Mucosa of descending colon (tissue), 3 donors: ENCODE measurements at regions not wholly inside any gene's neighbourhood (a gene's known extent, or its start where the extent isn't known, plus 50 kb on each side); places are given as distances from the start of the nearest gene placed in this dataset.

Experiments used
- ATAC-seq: fragments of 200-7000 bp; cut with Tn5 transposase; one replicate; pipeline ENCODE4 v1.9.1; 2020; ENCODE audit warnings: mild to moderate bottlenecking, moderate library complexity
- DNase-seq, 3 donors: peaks; one replicate each; pipeline ENCODE4 v3.0.0-alpha.2; 2020
- H3K36me3 ChIP-seq: fragments of 200-600 bp; one replicate; pipeline ENCODE4 v1.8.0; 2021; ENCODE audit warnings: low read depth, mild to moderate bottlenecking
- H3K4me1 ChIP-seq: fragments of 200-600 bp; one replicate; pipeline ENCODE4 v1.8.0; 2021; ENCODE audit warnings: low read depth, mild to moderate bottlenecking
- H3K4me3 ChIP-seq: fragments of 200-600 bp; one replicate; pipeline ENCODE4 v1.8.0; 2021; ENCODE audit warnings: mild to moderate bottlenecking
- H3K9me3 ChIP-seq: fragments of 200-600 bp; one replicate; pipeline ENCODE4 v1.8.0; 2021; ENCODE audit warnings: mild to moderate bottlenecking
- intact Hi-C, 2 donors: fragments of 100-400 bp; cut with DNase I in 1 of 2; cut with micrococcal nuclease in 1 of 2; formaldehyde crosslinking; loops; one replicate each; pipeline versions ENCODE4 v1.11.0 to v1.11.1; 2022; cut with DNase I, micrococcal nuclease
- TF ChIP-seq, protein P1 (sequence below): fragments of 200-600 bp; IDR thresholded peaks from one replicate; pipeline ENCODE4 v1.8.0; 2022; ENCODE audit warnings: antibody characterized with exemption, mild to moderate bottlenecking
- donor health status: DM: no; HTN: no; CAD: no; lungs with moderate emphysema.
- donor health status: DM: no; HTN: no; CAD: no.
- donor health status: DM: no; HTN: yes; CAD: no.

DNA sequence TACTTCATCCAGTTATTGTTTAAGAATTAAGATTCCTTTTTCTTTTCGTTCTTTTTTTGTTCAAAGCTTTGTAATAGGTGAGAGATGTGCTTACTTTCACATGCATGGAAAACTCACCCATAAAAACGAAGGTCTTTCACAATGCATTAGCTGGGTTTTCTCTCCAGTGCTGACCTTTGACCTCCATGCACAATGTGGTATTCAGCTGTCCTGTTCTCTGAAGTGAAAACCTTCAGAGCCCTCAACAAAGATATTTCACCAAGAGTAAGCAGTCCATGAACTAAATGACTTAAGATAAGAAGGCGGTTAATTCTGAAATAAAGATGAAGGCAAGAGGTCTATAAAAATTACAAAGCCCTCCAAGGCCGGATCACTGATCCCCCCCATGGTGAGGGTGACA, 77.1 kb upstream of the IPO9 start:
- Histone ChIP-seq H3K9me3 (no peaks in the 10 kb centered on the region), H3K36me3 (no peaks in the 10 kb centered on the region), H3K4me3 (no peak overlapping the region), H3K4me1 (no peaks in the 10 kb centered on the region)
- DNase-seq (no peak), ATAC-seq (no peak)
- TF ChIP-seq, protein P1, sequence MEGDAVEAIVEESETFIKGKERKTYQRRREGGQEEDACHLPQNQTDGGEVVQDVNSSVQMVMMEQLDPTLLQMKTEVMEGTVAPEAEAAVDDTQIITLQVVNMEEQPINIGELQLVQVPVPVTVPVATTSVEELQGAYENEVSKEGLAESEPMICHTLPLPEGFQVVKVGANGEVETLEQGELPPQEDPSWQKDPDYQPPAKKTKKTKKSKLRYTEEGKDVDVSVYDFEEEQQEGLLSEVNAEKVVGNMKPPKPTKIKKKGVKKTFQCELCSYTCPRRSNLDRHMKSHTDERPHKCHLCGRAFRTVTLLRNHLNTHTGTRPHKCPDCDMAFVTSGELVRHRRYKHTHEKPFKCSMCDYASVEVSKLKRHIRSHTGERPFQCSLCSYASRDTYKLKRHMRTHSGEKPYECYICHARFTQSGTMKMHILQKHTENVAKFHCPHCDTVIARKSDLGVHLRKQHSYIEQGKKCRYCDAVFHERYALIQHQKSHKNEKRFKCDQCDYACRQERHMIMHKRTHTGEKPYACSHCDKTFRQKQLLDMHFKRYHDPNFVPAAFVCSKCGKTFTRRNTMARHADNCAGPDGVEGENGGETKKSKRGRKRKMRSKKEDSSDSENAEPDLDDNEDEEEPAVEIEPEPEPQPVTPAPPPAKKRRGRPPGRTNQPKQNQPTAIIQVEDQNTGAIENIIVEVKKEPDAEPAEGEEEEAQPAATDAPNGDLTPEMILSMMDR = no peak
- intact Hi-C loops = no loop called here

DNA sequence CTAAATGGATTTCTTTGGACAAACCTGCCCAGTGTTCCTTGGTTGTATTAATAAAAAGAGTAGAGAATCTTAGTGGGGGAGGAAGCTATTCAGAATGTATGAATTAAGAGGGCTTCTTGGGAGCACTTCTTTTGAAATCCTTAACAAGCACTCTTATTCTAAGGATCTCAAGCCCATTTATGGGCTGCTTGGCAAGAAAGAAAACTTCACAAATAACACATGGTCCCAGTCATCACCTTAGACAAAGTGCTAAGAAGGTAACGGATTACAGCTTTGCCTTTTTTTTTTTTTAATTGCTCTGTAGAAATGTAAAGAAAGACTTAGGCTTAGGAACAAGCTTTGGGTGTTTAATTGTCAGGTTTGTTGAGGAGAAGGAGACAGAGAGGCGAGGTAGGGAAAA, 76.6 kb upstream of the IPO9 start:
- no peaks in the 10 kb centered on the region for H3K36me3 ChIP-seq
- ATAC-seq (no peak), DNase-seq (no peak)
- TF ChIP-seq, protein P1 = no peak
- no peak overlapping the region for H3K4me3 ChIP-seq
- no peaks in the 10 kb centered on the region for H3K9me3 ChIP-seq
- intact Hi-C loops = no loop called here
- H3K4me1 ChIP-seq = no peaks in the 10 kb centered on the region

DNA sequence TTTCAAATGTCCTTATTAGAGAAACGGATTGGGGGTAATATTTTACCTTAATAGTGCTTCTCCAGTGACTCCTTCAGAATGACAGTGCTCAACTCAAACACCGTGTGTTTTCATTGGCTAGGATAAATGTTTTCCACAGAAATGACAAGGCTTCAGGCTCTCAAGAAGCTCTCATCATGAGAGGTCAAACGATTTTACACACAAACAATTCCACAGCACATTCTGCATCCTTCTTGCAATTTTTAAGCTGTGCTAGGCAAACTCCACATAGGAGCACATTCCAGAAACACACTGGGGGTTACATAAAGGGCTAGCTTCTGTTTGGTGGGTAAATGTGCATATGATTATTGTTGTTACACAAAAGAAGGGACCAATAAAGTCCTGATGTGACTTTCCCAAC, 75.5 kb upstream of the IPO9 start:
- intact Hi-C loops = no loop called here
- TF ChIP-seq, protein P1 = no peak
- no peak for ATAC-seq
- H3K4me1 ChIP-seq = no peaks in the 10 kb centered on the region
- no peaks in the 10 kb centered on the region for H3K36me3 ChIP-seq
- no peaks in the 10 kb centered on the region for H3K9me3 ChIP-seq
- H3K4me3 ChIP-seq = no peak overlapping the region
- DNase-seq = no peak

DNA sequence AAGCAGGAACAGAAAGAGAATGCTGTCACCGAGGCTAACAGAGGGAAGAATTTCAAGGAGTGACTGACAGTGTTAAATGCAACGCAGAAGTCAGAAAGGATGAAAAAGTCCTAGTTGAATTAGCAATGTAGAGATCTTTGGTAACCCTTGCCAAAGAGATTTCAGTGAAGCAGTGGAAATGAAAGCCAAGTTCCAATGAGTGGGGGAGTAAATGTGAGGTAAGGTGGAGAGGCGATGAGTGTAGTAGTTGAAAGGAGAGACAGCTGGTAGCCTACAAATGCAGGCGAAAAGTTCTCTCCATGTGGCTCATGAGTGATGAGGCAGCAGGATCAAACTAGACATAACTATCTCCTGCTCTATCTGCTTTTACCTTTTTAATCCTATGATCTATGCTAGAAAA, 74.6 kb upstream of the IPO9 start:
- TF ChIP-seq, protein P1 = no peak
- intact Hi-C loops = no loop called here
- H3K36me3 ChIP-seq = no peaks in the 10 kb centered on the region
- no peaks in the 10 kb centered on the region for H3K9me3 ChIP-seq
- no peak for DNase-seq
- H3K4me3 ChIP-seq = no peak overlapping the region
- no peak for ATAC-seq
- no peaks in the 10 kb centered on the region for H3K4me1 ChIP-seq

DNA sequence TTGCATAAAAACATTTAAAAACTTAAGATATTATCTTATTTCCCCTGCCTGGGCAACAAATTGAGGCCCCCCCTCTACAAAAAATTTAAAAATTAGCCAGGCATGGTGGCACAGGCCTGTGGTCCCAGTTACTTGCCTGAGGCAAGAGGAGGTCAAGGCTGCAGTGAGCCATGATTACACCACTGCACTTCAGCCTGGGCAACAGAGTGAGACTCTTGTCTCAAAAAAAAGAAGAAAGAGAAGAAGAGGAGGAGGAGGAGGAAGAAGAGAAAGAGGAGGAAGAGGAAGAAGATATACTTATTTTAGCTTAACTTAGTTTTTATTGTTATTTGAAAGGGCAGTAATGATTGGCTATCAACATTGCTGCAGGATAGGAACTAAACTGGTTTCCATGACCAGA, 73.8 kb upstream of the IPO9 start:
- DNase-seq (no peak), ATAC-seq (no peak)
- TF ChIP-seq, protein P1 = no peak
- no peaks in the 10 kb centered on the region for H3K4me1 ChIP-seq
- H3K9me3 ChIP-seq = no peaks in the 10 kb centered on the region
- intact Hi-C loops = no loop called here
- H3K4me3 ChIP-seq = no peak overlapping the region
- H3K36me3 ChIP-seq = no peaks in the 10 kb centered on the region

DNA sequence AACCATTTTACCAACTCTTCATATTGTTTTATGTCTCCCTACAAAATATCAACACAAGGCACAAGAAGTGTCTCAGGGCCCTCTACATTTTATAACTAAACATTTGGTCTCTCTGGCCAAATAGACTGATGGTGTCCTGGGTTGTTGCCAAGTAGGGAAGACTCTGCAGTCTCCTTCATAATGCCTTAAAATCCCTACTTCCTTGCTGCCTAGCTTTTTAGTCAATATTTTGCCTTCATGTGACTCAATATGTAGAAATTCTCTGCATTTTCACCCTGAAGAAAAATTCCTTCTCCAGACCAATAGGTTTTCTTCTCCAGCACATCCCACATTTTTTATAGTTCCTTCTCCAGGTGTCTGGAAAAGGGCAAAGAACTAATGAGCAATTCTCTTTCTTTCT, 72.6 kb upstream of the IPO9 start:
- ATAC-seq (no peak), DNase-seq (no peak)
- intact Hi-C loops = no loop called here
- no peak overlapping the region for H3K4me3 ChIP-seq
- TF ChIP-seq, protein P1 = no peak
- no peaks in the 10 kb centered on the region for H3K4me1 ChIP-seq
- no peaks in the 10 kb centered on the region for H3K9me3 ChIP-seq
- no peaks in the 10 kb centered on the region for H3K36me3 ChIP-seq
